H1 (cell line): ENCODE measurements at regions not wholly inside any gene's neighbourhood (a gene's known extent, or its start where the extent isn't known, plus 50 kb on each side); places are given as distances from the start of the nearest gene placed in this dataset.

Source experiments
- CTCF ChIA-PET: fragments of 300-600 bp; sonication (Branson Sonifier 250); formaldehyde crosslinking; loops from one replicate; lab custom pipeline; 2021; ENCODE audit not compliant: partially characterized antibody; lab: Charles Lee
- POLR2A ChIA-PET: fragments of 300-600 bp; sonication (Branson Sonifier 250); formaldehyde crosslinking; loops from one replicate; lab custom pipeline; 2021; ENCODE audit warnings: inconsistent platforms; ENCODE audit not compliant: partially characterized antibody; lab: Charles Lee
- DNase-seq, 2 experiments: peaks; one replicate each; pipeline versions ENCODE4 v3.0.0 to v3.0.0-alpha.2; 2010 to 2022; ENCODE audit warnings: low spot score in 2 of 2, low read depth in 1 of 2, mixed read lengths in 1 of 2
- FAIRE-seq: peaks from 2 replicates; lab custom pipeline; 2011; peaks lifted over from hg19 to GRCh38; lab: Jason Lieb, UNC
- H2AFZ ChIP-seq: 2 replicates; pipeline ENCODE4 v1.8.1; 2012; ENCODE audit warnings: low read length, inconsistent platforms
- H2AK5ac ChIP-seq: 2 replicates; pipeline ENCODE4 v1.6.1; 2013; ENCODE audit warnings: low read depth, low read length
- H2BK120ac ChIP-seq: replicated peaks from 2 replicates; pipeline ENCODE3; 2013; ENCODE audit warnings: low read depth, low read length, inconsistent platforms
- H2BK12ac ChIP-seq: 2 replicates; pipeline ENCODE4 v1.6.1; 2013; ENCODE audit warnings: low read depth, low read length
- H2BK15ac ChIP-seq: 2 replicates; pipeline ENCODE4 v1.6.1; 2013; ENCODE audit warnings: low read length
- H2BK20ac ChIP-seq: 2 replicates; pipeline ENCODE4 v1.6.1; 2013; ENCODE audit warnings: low read length
- H2BK5ac ChIP-seq: 2 replicates; pipeline ENCODE4 v1.6.1; 2013; ENCODE audit warnings: low read depth, low read length
- H3K14ac ChIP-seq: 2 replicates; pipeline ENCODE4 v1.6.1; 2013; ENCODE audit warnings: inconsistent platforms; ENCODE audit not compliant: insufficient read length
- H3K18ac ChIP-seq: 2 replicates; pipeline ENCODE4 v1.6.1; 2013; ENCODE audit warnings: low read length; ENCODE audit errors: extremely low read depth
- H3K23ac ChIP-seq: 2 replicates; pipeline ENCODE4 v1.6.1; 2013; ENCODE audit warnings: inconsistent platforms; ENCODE audit not compliant: insufficient read length
- H3K23me2 ChIP-seq: 2 replicates; pipeline ENCODE4 v1.6.1; 2013; ENCODE audit warnings: low read depth, low read length
- H3K27ac ChIP-seq: 2 replicates; pipeline ENCODE4 v1.6.1; 2011; ENCODE audit warnings: low read depth, low read length, inconsistent platforms
- H3K27me3 ChIP-seq, 4 experiments: replicated peaks in 1 of 4; 1 replicate in 1 of 4; 2 replicates in 3 of 4; pipeline versions ENCODE4 v1.6.1 to v1.8.1; 2011 to 2013; ENCODE audit warnings: low read length in 3 of 4, mild to moderate bottlenecking in 3 of 4, inconsistent platforms in 2 of 4, mixed read lengths in 2 of 4, moderate library complexity in 1 of 4; ENCODE audit not compliant: control insufficient read depth in 3 of 4, insufficient read depth in 3 of 4; ENCODE audit errors: extremely low read depth in 1 of 4
- H3K36me3 ChIP-seq, 4 experiments: 2 replicates each; pipeline versions ENCODE4 v1.6.1 to v1.8.1; 2011 to 2013; ENCODE audit warnings: mild to moderate bottlenecking in 4 of 4, low read length in 3 of 4, moderate library complexity in 2 of 4, control low read depth in 1 of 4, inconsistent platforms in 1 of 4; ENCODE audit not compliant: insufficient read depth in 4 of 4, control insufficient read depth in 2 of 4
- H3K4ac ChIP-seq: replicated peaks from 2 replicates; pipeline ENCODE3; 2013; ENCODE audit warnings: low read length, low read depth, mixed read lengths, inconsistent platforms; ENCODE audit not compliant: insufficient read length
- H3K4me1 ChIP-seq, 4 experiments: replicated peaks in 1 of 4; 1 replicate in 1 of 4; 2 replicates in 3 of 4; pipeline versions ENCODE4 v1.6.1 to v1.8.1; 2011 to 2013; ENCODE audit warnings: low read length in 3 of 4, inconsistent platforms in 2 of 4, mixed read lengths in 1 of 4; ENCODE audit not compliant: insufficient read depth in 4 of 4, control insufficient read depth in 3 of 4
- H3K4me2 ChIP-seq, 2 experiments: 2 replicates each; pipeline versions ENCODE4 v1.6.1 to v1.8.1; 2011 to 2013; ENCODE audit warnings: low read depth in 2 of 2, low read length in 2 of 2, control low read depth in 1 of 2, inconsistent platforms in 1 of 2, mild to moderate bottlenecking in 1 of 2; ENCODE audit not compliant: insufficient read depth in 1 of 2
- H3K4me3 ChIP-seq, 4 experiments: fragments of 200-600, 300-600 bp in 1 of 4; sonication (generic), shearing (Covaris generic), sonication (Bioruptor Twin) in 1 of 4; 2 replicates each; pipeline versions ENCODE4 v1.5.1 to v1.8.1; 2011 to 2016; ENCODE audit warnings: low read length in 4 of 4, low read depth in 3 of 4, control low read depth in 2 of 4, inconsistent platforms in 2 of 4, mild to moderate bottlenecking in 2 of 4, mixed read lengths in 1 of 4, moderate library complexity in 1 of 4; ENCODE audit not compliant: insufficient read depth in 2 of 4; ENCODE audit errors: extremely low read depth in 1 of 4
- H3K56ac ChIP-seq: replicated peaks from 2 replicates; pipeline ENCODE3; 2013; ENCODE audit warnings: low read depth, mild to moderate bottlenecking, mixed read lengths, low read length, inconsistent platforms; ENCODE audit not compliant: insufficient read length
- H3K79me1 ChIP-seq: 2 replicates; pipeline ENCODE4 v1.6.1; 2013; ENCODE audit warnings: low read depth, low read length, control low read depth
- H3K79me2 ChIP-seq, 2 experiments: 2 replicates each; pipeline versions ENCODE4 v1.6.1 to v1.8.1; 2012 to 2013; ENCODE audit warnings: low read length in 2 of 2, mild to moderate bottlenecking in 2 of 2, inconsistent platforms in 1 of 2; ENCODE audit not compliant: insufficient read depth in 2 of 2, control insufficient read depth in 1 of 2
- H3K9ac ChIP-seq, 4 experiments: replicated peaks in 1 of 4; 1 replicate in 1 of 4; 2 replicates in 3 of 4; pipeline versions ENCODE4 v1.6.1 to v1.8.1; 2011 to 2013; ENCODE audit warnings: low read depth in 3 of 4, low read length in 3 of 4, control low read depth in 2 of 4, mild to moderate bottlenecking in 2 of 4, moderate library complexity in 2 of 4, inconsistent platforms in 1 of 4; ENCODE audit errors: extremely low read depth in 1 of 4
- H3K9me3 ChIP-seq, 2 experiments: 2 replicates each; pipeline versions ENCODE4 v1.6.1 to v1.8.1; 2012 to 2013; ENCODE audit warnings: mild to moderate bottlenecking in 2 of 2, moderate library complexity in 2 of 2, control low read depth in 1 of 2, inconsistent platforms in 1 of 2, low read depth in 1 of 2, low read length in 1 of 2, mixed read lengths in 1 of 2; ENCODE audit not compliant: insufficient read depth in 2 of 2
- H4K20me1 ChIP-seq, 2 experiments: replicated peaks in 1 of 2; 2 replicates each; pipeline versions ENCODE3 to v1.8.1; 2011 to 2013; ENCODE audit warnings: inconsistent platforms in 2 of 2, low read length in 2 of 2, mild to moderate bottlenecking in 1 of 2; ENCODE audit not compliant: insufficient read depth in 2 of 2, control insufficient read depth in 1 of 2
- H4K5ac ChIP-seq: 2 replicates; pipeline ENCODE4 v1.6.1; 2013; ENCODE audit warnings: low read length, low read depth, mixed read lengths, inconsistent platforms; ENCODE audit not compliant: insufficient read length
- H4K8ac ChIP-seq: 2 replicates; pipeline ENCODE4 v1.8.0; 2013; ENCODE audit warnings: mild to moderate bottlenecking, moderate library complexity, low read length, inconsistent platforms; ENCODE audit not compliant: insufficient read depth; ENCODE audit errors: extremely low read depth
- H4K91ac ChIP-seq: replicated peaks from 2 replicates; pipeline ENCODE3; 2013; ENCODE audit warnings: low read length, mixed read lengths, inconsistent platforms; ENCODE audit not compliant: insufficient read length
- ASH2L ChIP-seq: fragments of 200-600, 300-600 bp; sonication (generic); IDR thresholded peaks from one replicate; pipeline ENCODE4 v1.7.1; 2017; ENCODE audit warnings: low read length
- BRCA1 ChIP-seq: IDR thresholded peaks from 2 replicates; pipeline ENCODE4 v1.6.1; 2012; ENCODE audit warnings: low read depth, low read length, improper control_type of control experiment
- CBX5 ChIP-seq: fragments of 300-800, 300-1000 bp; sonication (generic); IDR thresholded peaks from 2 replicates; pipeline ENCODE4 v1.7.1; 2016; ENCODE audit warnings: antibody characterized with exemption, low read length, low read depth
- CHD1 ChIP-seq: IDR thresholded peaks from 2 replicates; pipeline ENCODE4 v1.6.1; 2012; ENCODE audit warnings: low read depth, low read length, improper control_type of control experiment
- CHD2 ChIP-seq: IDR thresholded peaks from 2 replicates; pipeline ENCODE4 v1.6.1; 2012; ENCODE audit warnings: low read length, improper control_type of control experiment
- CTBP2 ChIP-seq: IDR thresholded peaks from 2 replicates; pipeline ENCODE4 v1.7.0; 2011; ENCODE audit warnings: borderline replicate concordance, mild to moderate bottlenecking, moderate library complexity, mixed read lengths, low read length; ENCODE audit not compliant: insufficient read depth, insufficient read length
- GABPA ChIP-seq: IDR thresholded peaks from 2 replicates; pipeline ENCODE4 v1.6.1; 2011; ENCODE audit warnings: mild to moderate bottlenecking, low read length, moderate library complexity, borderline replicate concordance; ENCODE audit not compliant: insufficient read depth
- HDAC2 ChIP-seq, 2 experiments: fragments of 300-600 bp in 1 of 2; sonication (generic) in 1 of 2; IDR thresholded peaks; 2 replicates each; pipeline ENCODE4 v1.6.1; 2011 to 2012; ENCODE audit warnings: low read depth in 2 of 2, low read length in 2 of 2, mild to moderate bottlenecking in 2 of 2, moderate library complexity in 2 of 2, borderline replicate concordance in 1 of 2, inconsistent platforms in 1 of 2
- JUN ChIP-seq: IDR thresholded peaks from 2 replicates; pipeline ENCODE4 v1.6.1; 2011; ENCODE audit warnings: low read depth, mild to moderate bottlenecking, improper control_type of control experiment, low read length
- KDM4A ChIP-seq: IDR thresholded peaks from one replicate; pipeline ENCODE4 v1.7.1; 2012; ENCODE audit warnings: low read depth, mild to moderate bottlenecking, moderate library complexity, low read length, inconsistent platforms; ENCODE audit not compliant: severe bottlenecking
- KDM5A ChIP-seq: fragments of 200-600 bp; IDR thresholded peaks from 2 replicates; pipeline ENCODE4 v1.7.1; 2012; ENCODE audit warnings: mild to moderate bottlenecking, low read length, inconsistent platforms, mixed read lengths
- POLR2A ChIP-seq, 2 experiments: IDR thresholded peaks; 1 replicate in 1 of 2; 2 replicates in 1 of 2; pipeline ENCODE4 v1.6.1; 2011; ENCODE audit warnings: low read depth in 2 of 2, low read length in 2 of 2, mild to moderate bottlenecking in 2 of 2; ENCODE audit errors: control extremely low read depth in 1 of 2
- RFX5 ChIP-seq: IDR thresholded peaks from 2 replicates; pipeline ENCODE4 v1.6.1; 2011; ENCODE audit warnings: low read depth, low read length, improper control_type of control experiment, borderline replicate concordance
- SP1 ChIP-seq: IDR thresholded peaks from 2 replicates; pipeline ENCODE4 v1.6.1; 2011; ENCODE audit warnings: low read depth, low read length
- WGBS, 2 experiments: shearing (Covaris generic) in 1 of 2; methylation state at CpG; one replicate each; pipeline versions ENCODE4 v1.1.6 to v1.1.7; 2013 to 2015; ENCODE audit warnings: low lambda C conversion rate in 2 of 2, mixed read lengths in 2 of 2, inconsistent platforms in 1 of 2, low coverage in 1 of 2, missing lambda C conversion rate in 1 of 2; ENCODE audit not compliant: insufficient replicate concordance in 2 of 2, insufficient coverage in 1 of 2, insufficient read length in 1 of 2; ENCODE audit errors: extremely low coverage in 1 of 2, missing lambda C conversion rate in 1 of 2; 5-methylcytosine and 5-hydroxymethylcytosine counted together
- TF ChIP-seq, protein P1 (sequence below): IDR thresholded peaks from 2 replicates; pipeline ENCODE4 v1.6.1; 2012; ENCODE audit warnings: inconsistent platforms

DNA sequence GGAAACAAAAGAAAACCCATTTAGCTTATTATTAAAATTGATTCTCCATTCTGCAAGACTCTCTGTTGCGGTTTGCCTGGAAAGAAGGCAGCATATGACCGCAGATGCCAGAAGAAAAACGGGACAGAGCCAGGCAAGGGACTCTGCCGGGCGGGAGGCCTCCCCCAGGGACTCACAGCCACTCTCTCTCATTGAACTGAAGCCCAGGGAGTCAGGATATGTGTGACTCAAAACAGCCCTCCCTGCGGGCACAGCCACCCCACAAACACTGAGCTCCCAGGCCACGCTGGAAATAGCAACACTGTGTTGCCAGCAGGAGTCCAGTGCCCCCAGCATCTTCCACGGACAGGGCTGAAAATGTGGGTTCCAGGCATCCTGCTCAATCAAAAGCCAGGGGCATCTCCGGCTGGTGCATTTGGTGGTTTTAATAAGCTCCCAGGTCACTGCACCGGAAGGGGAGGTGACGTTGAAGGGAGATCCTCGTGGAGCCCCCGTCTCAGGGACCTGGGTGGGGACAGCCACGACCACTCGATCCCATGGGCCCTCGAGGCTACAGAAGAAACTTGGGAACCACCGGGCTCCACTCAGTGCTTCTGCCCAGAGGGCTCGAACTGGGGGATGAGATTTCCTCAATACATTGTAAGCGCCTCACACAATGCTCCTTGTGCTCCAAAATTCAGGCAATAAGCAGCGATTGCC is 624.5 kb downstream of the TBC1D22A start:
- H4K91ac ChIP-seq: no peak overlapping the region
- H3K4me3 ChIP-seq: no peak overlapping the region; a peak in 1 of 8 replicates
- ChIA-PET POLR2A (no interaction called here), CTCF (no interaction called here)
- H4K8ac ChIP-seq: no peak overlapping the region
- no peak overlapping the region for H3K14ac ChIP-seq
- H3K56ac ChIP-seq: no peak overlapping the region
- no peak overlapping the region for H2BK15ac ChIP-seq
- no peak overlapping the region for H4K5ac ChIP-seq
- H3K79me2 ChIP-seq: no peaks in the 10 kb centered on the region
- no peak overlapping the region for H2AFZ ChIP-seq
- H3K18ac ChIP-seq: no peak overlapping the region
- H2AK5ac ChIP-seq: no peak overlapping the region
- H3K9me3 ChIP-seq: peaks cover 77 to 99% of the 10 kb centered on the region in 2 experiments
- no peaks in the 10 kb centered on the region for H3K36me3 ChIP-seq
- no peak overlapping the region for H3K4me2 ChIP-seq
- H3K23ac ChIP-seq: no peak overlapping the region
- no peak for FAIRE-seq
- no peak overlapping the region for H2BK120ac ChIP-seq
- no peak overlapping the region for H3K9ac ChIP-seq
- no peaks in the 10 kb centered on the region for H3K79me1 ChIP-seq
- no peak overlapping the region for H2BK20ac ChIP-seq
- WGBS, 2 experiments: 88% methylated on average over 20 of the region's 20 CpGs; no CpG with 5 or more reads in 1 of the 2 experiments
- no peaks in the 10 kb centered on the region for H3K4me1 ChIP-seq
- H3K27ac ChIP-seq: no peak overlapping the region
- H2BK5ac ChIP-seq: no peak overlapping the region
- no peaks in the 10 kb centered on the region for H3K27me3 ChIP-seq
- H4K20me1 ChIP-seq: no peaks in the 10 kb centered on the region
- no peak for DNase-seq
- no peak overlapping the region for H2BK12ac ChIP-seq
- no peak overlapping the region for H3K4ac ChIP-seq
- no peaks in the 10 kb centered on the region for H3K23me2 ChIP-seq
- TF ChIP-seq BRCA1 (no peak), CTBP2 (no peak), KDM4A (no peak), CHD1 (no peak), CBX5 (no peak), KDM5A (no peak), ASH2L (no peak), RFX5 (no peak), HDAC2 (IDR thresholded peaks at IDR 0.05; ENCODE audit: borderline replicate concordance in 1 of 2, low read depth in 2 of 2, low read length in 2 of 2) (no peak), CHD2 (no peak), POLR2A (IDR thresholded peaks at IDR 0.05; ENCODE audit: control extremely low read depth in 1 of 2, low read depth in 2 of 2, low read length in 2 of 2) (no peak), SP1 (no peak), JUN (no peak), GABPA (no peak)
- TF ChIP-seq, protein P1, sequence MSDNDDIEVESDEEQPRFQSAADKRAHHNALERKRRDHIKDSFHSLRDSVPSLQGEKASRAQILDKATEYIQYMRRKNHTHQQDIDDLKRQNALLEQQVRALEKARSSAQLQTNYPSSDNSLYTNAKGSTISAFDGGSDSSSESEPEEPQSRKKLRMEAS: no peak
